Ovary (tissue), 3 donors: ENCODE measurements at regions not wholly inside any gene's neighbourhood (a gene's known extent, or its start where the extent isn't known, plus 50 kb on each side); places are given as distances from the start of the nearest gene placed in this dataset.

ENCODE experiments used
- CTCF ChIP-seq, 3 donors: fragments of 450-650 bp in 2 of 3; fragments of 200-600 bp in 1 of 3; IDR thresholded peaks; one replicate each; pipeline versions ENCODE4 v1.5.1 to v1.8.0; 2016 to 2022; ENCODE audit warnings: antibody characterized with exemption in 3 of 3, mild to moderate bottlenecking in 1 of 3
- EP300 ChIP-seq: sonication (generic); formaldehyde crosslinking; IDR thresholded peaks from one replicate; pipeline ENCODE4 v1.6.1; 2017; ENCODE audit warnings: antibody characterized with exemption
- POLR2A ChIP-seq: fragments of 450-650 bp; IDR thresholded peaks from one replicate; pipeline ENCODE4 v1.6.1; 2017; ENCODE audit warnings: antibody characterized with exemption, mild to moderate bottlenecking, moderate library complexity
- donor health status: DM: no; HTN: no; CAD: no.

- no peak for TF ChIP-seq CTCF (IDR thresholded peaks at IDR 0.05)
- no peak for TF ChIP-seq POLR2A
- no peak for TF ChIP-seq EP300
Observed at GRCh38 chr15:96107916-96108315, 222.6 kb upstream of the NR2F2 start.
